MM.1S (cell line): ENCODE measurements at regions not wholly inside any gene's neighbourhood (a gene's known extent, or its start where the extent isn't known, plus 50 kb on each side); places are given as distances from the start of the nearest gene placed in this dataset.

Experiments
- DNase-seq: peaks from one replicate; pipeline ENCODE4 v3.0.0-alpha.2; 2015
- H2AFZ ChIP-seq: fragments of 300-600 bp; sonication (generic); 2 replicates; pipeline ENCODE4 v1.6.0; 2016; ENCODE audit warnings: antibody characterized with exemption, low read length
- H3F3A ChIP-seq: fragments of 300-600 bp; sonication (generic); 2 replicates; pipeline ENCODE4 v1.6.1; 2016; ENCODE audit warnings: mild to moderate bottlenecking, antibody characterized with exemption, low read length, moderate library complexity, mixed read lengths; ENCODE audit not compliant: insufficient read depth
- H3K27ac ChIP-seq: fragments of 300-600 bp; sonication (generic); 2 replicates; pipeline ENCODE4 v1.5.1; 2016; ENCODE audit warnings: mild to moderate bottlenecking, low read length
- H3K27me3 ChIP-seq: fragments of 300-600 bp; sonication (generic); replicated peaks from 2 replicates; pipeline ENCODE4 v1.6.0; 2016; ENCODE audit warnings: low read length; ENCODE audit not compliant: insufficient read depth
- H3K36me3 ChIP-seq: fragments of 300-600 bp; sonication (generic); replicated peaks from 2 replicates; pipeline ENCODE4 v1.6.1; 2016; ENCODE audit warnings: mild to moderate bottlenecking, low read length, mixed read lengths; ENCODE audit not compliant: insufficient read depth
- H3K4me1 ChIP-seq: fragments of 300-600 bp; sonication (generic); 2 replicates; pipeline ENCODE4 v1.6.1; 2016; ENCODE audit warnings: low read length, mixed read lengths
- H3K4me2 ChIP-seq: fragments of 300-600 bp; sonication (generic); 2 replicates; pipeline ENCODE4 v1.6.0; 2016; ENCODE audit warnings: low read depth, low read length
- H3K4me3 ChIP-seq: fragments of 300-600 bp; sonication (generic); 2 replicates; pipeline ENCODE4 v1.5.1; 2016; ENCODE audit warnings: low read length, mixed read lengths
- H3K79me2 ChIP-seq: fragments of 300-600 bp; sonication (generic); 2 replicates; pipeline ENCODE4 v1.6.1; 2016; ENCODE audit warnings: mixed run types, low read length, mixed read lengths
- H3K9ac ChIP-seq: fragments of 300-600 bp; sonication (generic); 2 replicates; pipeline ENCODE4 v1.6.1; 2016; ENCODE audit warnings: low read length, mixed read lengths
- H3K9me2 ChIP-seq: fragments of 300-600 bp; sonication (generic); replicated peaks from 2 replicates; pipeline ENCODE4 v1.6.1; 2016; ENCODE audit warnings: mild to moderate bottlenecking, low read length, mixed read lengths; ENCODE audit not compliant: insufficient read depth
- H3K9me3 ChIP-seq: fragments of 300-600 bp; sonication (generic); replicated peaks from 2 replicates; pipeline ENCODE4 v1.6.1; 2016; ENCODE audit warnings: mild to moderate bottlenecking, low read length, mixed read lengths; ENCODE audit not compliant: insufficient read depth
- H4K20me1 ChIP-seq: fragments of 300-600 bp; sonication (generic); 2 replicates; pipeline ENCODE4 v1.6.1; 2016; ENCODE audit warnings: mild to moderate bottlenecking, low read length, moderate library complexity, mixed read lengths; ENCODE audit not compliant: insufficient read depth
- CTCF ChIP-seq: fragments of 300-600 bp; sonication (generic); IDR thresholded peaks from 2 replicates; pipeline ENCODE4 v1.5.1; 2016; ENCODE audit warnings: antibody characterized with exemption, low read length, mixed read lengths
- EZH2 ChIP-seq: fragments of 300-600 bp; sonication (generic); optimal IDR thresholded peaks from 2 replicates; pipeline ENCODE3; 2017; ENCODE audit warnings: low read depth, mild to moderate bottlenecking, antibody characterized with exemption, low read length, mixed read lengths
- EZH2phosphoT487 ChIP-seq: fragments of 300-600 bp; sonication (generic); IDR thresholded peaks from 2 replicates; pipeline ENCODE4 v1.6.1; 2018; ENCODE audit warnings: antibody characterized with exemption, low read length

- H3K27ac ChIP-seq, result no peak overlapping the region
- no peaks in the 10 kb centered on the region for H3K4me1 ChIP-seq
- no peaks in the 10 kb centered on the region for H4K20me1 ChIP-seq
- DNase-seq, result no peak
- H3K9me2 ChIP-seq, result no peaks in the 10 kb centered on the region
- H3K9ac ChIP-seq, result no peak overlapping the region
- H3F3A ChIP-seq, result no peaks in the 10 kb centered on the region
- H3K79me2 ChIP-seq, result no peaks in the 10 kb centered on the region
- no peak overlapping the region for H3K4me2 ChIP-seq
- H2AFZ ChIP-seq, result no peak overlapping the region
- no peaks in the 10 kb centered on the region for H3K27me3 ChIP-seq
- H3K36me3 ChIP-seq, result no peaks in the 10 kb centered on the region
- TF ChIP-seq EZH2phosphoT487, result no peak
- no peak for TF ChIP-seq EZH2
- TF ChIP-seq CTCF, result no peak
- no peaks in the 10 kb centered on the region for H3K9me3 ChIP-seq
- H3K4me3 ChIP-seq, result no peak overlapping the region
These were observed 177.8 kb upstream of the GGTLC1 start for GRCh38 chr20:24166412-24166811.

- TF ChIP-seq CTCF, result no peak
- TF ChIP-seq EZH2, result no peak
- no peak for TF ChIP-seq EZH2phosphoT487
- no peak overlapping the region for H3K4me2 ChIP-seq
- no peaks in the 10 kb centered on the region for H3K36me3 ChIP-seq
- H3K9me2 ChIP-seq, result no peaks in the 10 kb centered on the region
- DNase-seq, result no peak
- no peaks in the 10 kb centered on the region for H3F3A ChIP-seq
- no peak overlapping the region for H3K4me3 ChIP-seq
- no peak overlapping the region for H3K27ac ChIP-seq
- H3K9me3 ChIP-seq, result no peaks in the 10 kb centered on the region
- no peak overlapping the region for H3K9ac ChIP-seq
- no peak overlapping the region for H2AFZ ChIP-seq
- no peaks in the 10 kb centered on the region for H3K27me3 ChIP-seq
- H3K4me1 ChIP-seq, result no peaks in the 10 kb centered on the region
- H4K20me1 ChIP-seq, result no peaks in the 10 kb centered on the region
- no peaks in the 10 kb centered on the region for H3K79me2 ChIP-seq
These were observed 177.5 kb upstream of the GGTLC1 start for GRCh38 chr20:24166123-24166381.

- no peak overlapping the region for H2AFZ ChIP-seq
- H3K79me2 ChIP-seq, result no peaks in the 10 kb centered on the region
- H3K9me2 ChIP-seq, result no peaks in the 10 kb centered on the region
- H3K4me1 ChIP-seq, result no peaks in the 10 kb centered on the region
- TF ChIP-seq CTCF (no peak), EZH2 (no peak), EZH2phosphoT487 (no peak)
- no peak overlapping the region for H3K9ac ChIP-seq
- H3K36me3 ChIP-seq, result no peaks in the 10 kb centered on the region
- no peaks in the 10 kb centered on the region for H4K20me1 ChIP-seq
- H3K9me3 ChIP-seq, result no peaks in the 10 kb centered on the region
- no peak overlapping the region for H3K4me3 ChIP-seq
- no peak overlapping the region for H3K27ac ChIP-seq
- H3F3A ChIP-seq, result no peaks in the 10 kb centered on the region
- no peak overlapping the region for H3K4me2 ChIP-seq
- DNase-seq, result no peak
- H3K27me3 ChIP-seq, result no peaks in the 10 kb centered on the region
These were observed 176.9 kb upstream of the GGTLC1 start for GRCh38 chr20:24165301-24166122.
